ENCODE measurements at regions not wholly inside any gene's neighbourhood (a gene's known extent, or its start where the extent isn't known, plus 50 kb on each side); places are given as distances from the start of the nearest gene placed in this dataset.

GRCh38 chr2:106584304-106584954 is 97.3 kb downstream of the CD8B2 start:
- Histone ChIP-seq H3K9me3 (ENCODE audit: control insufficient read depth, insufficient read depth, low read length) (no peaks in the 10 kb centered on the region; the same call in 1 of the 2 replicates), H3K9me2 (replicated peaks; ENCODE audit: control insufficient read depth, low read length) (no peaks in the 10 kb centered on the region), H3K27me3 (ENCODE audit: control insufficient read depth, low read length) (peaks cover 13% of the 10 kb centered on the region), H3F3A (ENCODE audit: control insufficient read depth, insufficient read depth) (no peaks in the 10 kb centered on the region), H4K20me1 (ENCODE audit: control insufficient read depth, insufficient read depth, low read depth, low read length) (no peaks in the 10 kb centered on the region), H3K27ac (ENCODE audit: low read depth, low read length) (no peak overlapping the region), H3K4me1 (ENCODE audit: control insufficient read depth, low read length) (peaks cover 8% of the 10 kb centered on the region), H3K79me2 (ENCODE audit: control insufficient read depth, low read length) (no peaks in the 10 kb centered on the region), H3K4me3 (ENCODE audit: low read length) (no peak overlapping the region), H3K36me3 (ENCODE audit: control insufficient read depth, low read length) (no peaks in the 10 kb centered on the region), H3K4me2 (ENCODE audit: low read length) (no peak overlapping the region)
- TF ChIP-seq EZH2phosphoT487 (IDR thresholded peaks at IDR 0.05; ENCODE audit: borderline replicate concordance, low read length) (no peak), CTCF (IDR thresholded peaks at IDR 0.05; ENCODE audit: low read depth, low read length, poor library complexity, severe bottlenecking) (no peak)

DNA sequence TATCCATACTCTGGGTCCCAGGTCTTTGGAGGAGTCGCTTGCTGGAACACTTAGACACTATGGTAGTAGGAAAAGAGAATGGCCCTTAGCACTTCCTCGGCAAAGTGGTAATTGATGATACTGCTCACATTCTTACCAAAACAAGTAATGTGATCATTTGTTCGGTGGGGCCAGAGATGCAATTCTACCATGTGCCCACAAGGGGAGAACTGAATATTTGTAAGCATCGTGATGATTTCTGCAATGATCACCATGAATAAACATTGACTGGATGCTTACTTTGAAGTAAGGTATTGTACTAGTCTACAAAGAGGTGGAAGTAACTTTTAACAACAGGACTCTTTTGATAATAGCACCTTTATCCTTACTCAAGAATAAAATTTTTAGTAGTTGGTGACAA is 109.7 kb downstream of the CD8B2 start:
- H3K4me3 ChIP-seq (ENCODE audit: low read length): no peak overlapping the region
- H3K27ac ChIP-seq (ENCODE audit: low read depth, low read length): no peak overlapping the region
- no peaks in the 10 kb centered on the region for H3K9me2 ChIP-seq (replicated peaks; ENCODE audit: control insufficient read depth, low read length)
- H4K20me1 ChIP-seq (ENCODE audit: control insufficient read depth, insufficient read depth, low read depth, low read length): no peaks in the 10 kb centered on the region
- TF ChIP-seq CTCF (IDR thresholded peaks at IDR 0.05; ENCODE audit: low read depth, low read length, poor library complexity, severe bottlenecking) (peak; percentile 51), EZH2phosphoT487 (IDR thresholded peaks at IDR 0.05; ENCODE audit: borderline replicate concordance, low read length) (no peak)
- H3K36me3 ChIP-seq (ENCODE audit: control insufficient read depth, low read length): no peaks in the 10 kb centered on the region
- H3K79me2 ChIP-seq (ENCODE audit: control insufficient read depth, low read length): no peaks in the 10 kb centered on the region
- no peaks in the 10 kb centered on the region for H3K27me3 ChIP-seq (ENCODE audit: control insufficient read depth, low read length)
- no peak overlapping the region for H3K4me2 ChIP-seq (ENCODE audit: low read length)
- H3F3A ChIP-seq (ENCODE audit: control insufficient read depth, insufficient read depth): no peaks in the 10 kb centered on the region
- H3K9me3 ChIP-seq (ENCODE audit: control insufficient read depth, insufficient read depth, low read length): no peaks in the 10 kb centered on the region
- H3K4me1 ChIP-seq (ENCODE audit: control insufficient read depth, low read length): no peaks in the 10 kb centered on the region

DNA sequence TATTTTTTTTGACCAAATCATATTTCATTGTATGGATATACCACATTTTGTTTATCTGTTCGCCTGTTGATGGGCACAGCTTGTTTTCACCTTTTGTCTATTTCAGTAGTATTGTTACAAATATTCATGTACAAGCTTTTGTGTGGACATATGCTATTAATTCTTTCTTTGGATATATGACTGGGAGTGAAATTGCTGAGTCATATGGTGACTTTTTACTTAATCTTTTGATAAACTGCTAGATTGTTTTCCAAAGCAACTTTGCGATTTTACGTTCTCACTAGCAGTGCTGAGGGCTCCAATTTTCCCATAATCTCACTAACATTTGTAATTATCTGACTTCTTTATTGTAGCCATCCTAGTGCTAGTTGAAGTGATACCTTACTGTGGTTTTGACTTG is 112.4 kb downstream of the CD8B2 start:
- Histone ChIP-seq H3K9me3 (ENCODE audit: control insufficient read depth, insufficient read depth, low read length) (no peaks in the 10 kb centered on the region), H3K4me1 (ENCODE audit: control insufficient read depth, low read length) (no peaks in the 10 kb centered on the region), H3F3A (ENCODE audit: control insufficient read depth, insufficient read depth) (no peaks in the 10 kb centered on the region), H3K79me2 (ENCODE audit: control insufficient read depth, low read length) (no peaks in the 10 kb centered on the region), H3K36me3 (ENCODE audit: control insufficient read depth, low read length) (no peaks in the 10 kb centered on the region), H3K27ac (ENCODE audit: low read depth, low read length) (no peak overlapping the region), H3K9me2 (replicated peaks; ENCODE audit: control insufficient read depth, low read length) (no peaks in the 10 kb centered on the region), H3K4me3 (ENCODE audit: low read length) (no peak overlapping the region), H3K27me3 (ENCODE audit: control insufficient read depth, low read length) (no peaks in the 10 kb centered on the region), H3K4me2 (ENCODE audit: low read length) (no peak overlapping the region), H4K20me1 (ENCODE audit: control insufficient read depth, insufficient read depth, low read depth, low read length) (no peaks in the 10 kb centered on the region)
- TF ChIP-seq CTCF (IDR thresholded peaks at IDR 0.05; ENCODE audit: low read depth, low read length, poor library complexity, severe bottlenecking) (no peak), EZH2phosphoT487 (IDR thresholded peaks at IDR 0.05; ENCODE audit: borderline replicate concordance, low read length) (no peak)

All from DOHH2 (cell line).